CD4-positive, CD25-positive, alpha-beta regulatory T cell (primary cell): ENCODE measurements at regions not wholly inside any gene's neighbourhood (a gene's known extent, or its start where the extent isn't known, plus 50 kb on each side); places are given as distances from the start of the nearest gene placed in this dataset.

Experiments
- ATAC-seq, 2 donors: fragments of 150-1000 bp; cut with Tn5 transposase; one replicate each; pipeline ENCODE4 v1.10.0; 2021; ENCODE audit warnings: low read depth in 2 of 2, moderate number of reproducible peaks in 2 of 2, moderate library complexity in 1 of 2
- DNase-seq, 3 donors: peaks; one replicate each; pipeline versions ENCODE4 v3.0.0 to v3.0.0-alpha.2; 2012 to 2022; ENCODE audit warnings: mixed read lengths in 1 of 3
- H3K27ac ChIP-seq: one replicate; pipeline ENCODE4 v1.7.0; 2013; ENCODE audit warnings: mild to moderate bottlenecking, low read length; ENCODE audit not compliant: insufficient read depth, poor library complexity, severe bottlenecking
- H3K27me3 ChIP-seq: one replicate; pipeline ENCODE4 v1.7.0; 2013; ENCODE audit warnings: low read length; ENCODE audit not compliant: control insufficient read depth, insufficient read depth
- H3K36me3 ChIP-seq: one replicate; pipeline ENCODE4 v1.7.0; 2013; ENCODE audit warnings: mild to moderate bottlenecking, low read length, moderate library complexity; ENCODE audit not compliant: control insufficient read depth, insufficient read depth
- H3K4me1 ChIP-seq: 2 replicates; pipeline ENCODE4 v1.7.0; 2013; ENCODE audit warnings: mild to moderate bottlenecking, low read length; ENCODE audit not compliant: insufficient read depth, control insufficient read depth, poor library complexity, severe bottlenecking
- H3K4me3 ChIP-seq: one replicate; pipeline ENCODE4 v1.7.0; 2013; ENCODE audit warnings: low read depth, mild to moderate bottlenecking, low read length, moderate library complexity
- H3K9me3 ChIP-seq, 2 experiments: 1 replicate in 1 of 2; 2 replicates in 1 of 2; pipeline ENCODE4 v1.7.0; 2013; ENCODE audit warnings: low read length in 2 of 2, mild to moderate bottlenecking in 1 of 2, moderate library complexity in 1 of 2; ENCODE audit not compliant: control insufficient read depth in 2 of 2
- H3K27ac Mint-ChIP-seq, 3 donors: one replicate each; pipeline ENCODE4 v1.8.0; 2020 to 2022; ENCODE audit warnings: mild to moderate bottlenecking in 3 of 3, mixed read lengths in 3 of 3, moderate library complexity in 2 of 3
- H3K27me3 Mint-ChIP-seq: one replicate; pipeline ENCODE4 v1.8.0; 2022; ENCODE audit warnings: mild to moderate bottlenecking, mixed read lengths
- H3K36me3 Mint-ChIP-seq: one replicate; pipeline ENCODE4 v1.8.0; 2020; ENCODE audit warnings: mixed read lengths
- H3K4me1 Mint-ChIP-seq, 4 donors: one replicate each; pipeline ENCODE4 v1.8.0; 2020 to 2022; ENCODE audit warnings: mixed read lengths in 4 of 4, mild to moderate bottlenecking in 1 of 4
- H3K4me3 Mint-ChIP-seq, 4 donors: one replicate each; pipeline ENCODE4 v1.8.0; 2020 to 2022; ENCODE audit warnings: mild to moderate bottlenecking in 4 of 4, mixed read lengths in 4 of 4, moderate library complexity in 3 of 4
- H3K9me3 Mint-ChIP-seq, 7 donors: one replicate each; pipeline ENCODE4 v1.8.0; 2020 to 2022; ENCODE audit warnings: mixed read lengths in 7 of 7, mild to moderate bottlenecking in 3 of 7, moderate library complexity in 2 of 7

GRCh38 chr4:189497996-189498395 is 442.7 kb upstream of the FRG1 start:
- H3K9me3 ChIP-seq: no peaks in the 10 kb centered on the region
- Mint-ChIP-seq H3K4me3 (no peak overlapping the region), H3K27ac (no peak overlapping the region), H3K4me1 (peaks cover 0 to 3% (median 0%) of the 10 kb centered on the region in 4 donors), H3K27me3 (peaks cover 5% of the 10 kb centered on the region), H3K36me3 (no peaks in the 10 kb centered on the region), H3K9me3 (peaks cover 0 to 11% (median 5%) of the 10 kb centered on the region in 7 donors)
- no peak overlapping the region for H3K4me3 ChIP-seq
- no peaks in the 10 kb centered on the region for H3K4me1 ChIP-seq
- no peak for DNase-seq
- H3K27ac ChIP-seq: no peak overlapping the region
- no peaks in the 10 kb centered on the region for H3K36me3 ChIP-seq
- no peak for ATAC-seq
- no peaks in the 10 kb centered on the region for H3K27me3 ChIP-seq

DNA sequence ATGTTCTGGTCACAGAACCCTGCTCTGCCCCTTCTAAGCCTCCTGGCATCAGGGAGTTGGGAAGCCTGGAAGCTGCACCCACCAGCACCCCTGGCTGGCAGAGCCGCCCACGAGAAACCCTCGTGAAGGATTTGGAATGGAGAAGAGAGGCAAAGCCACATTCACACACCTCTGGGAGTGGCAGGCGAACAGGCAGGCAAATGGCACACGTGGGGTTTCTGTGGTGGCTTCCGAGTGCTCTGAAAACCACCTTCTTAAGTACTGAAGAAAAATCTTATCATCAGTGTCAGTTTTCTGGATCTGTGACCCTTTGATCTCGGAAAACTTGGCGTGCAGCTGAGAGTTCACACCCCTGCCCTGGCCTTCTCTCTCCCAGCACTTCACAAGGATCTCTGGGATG is 442.2 kb upstream of the FRG1 start:
- Histone ChIP-seq H3K27ac (no peak overlapping the region), H3K4me3 (no peak overlapping the region), H3K9me3 (no peaks in the 10 kb centered on the region), H3K27me3 (no peaks in the 10 kb centered on the region), H3K4me1 (no peaks in the 10 kb centered on the region), H3K36me3 (no peaks in the 10 kb centered on the region)
- H3K36me3 Mint-ChIP-seq: no peaks in the 10 kb centered on the region
- no peak for DNase-seq
- H3K27ac Mint-ChIP-seq: no peak overlapping the region
- peaks cover 0 to 11% (median 5%) of the 10 kb centered on the region in 7 donors for H3K9me3 Mint-ChIP-seq
- no peak for ATAC-seq
- H3K4me1 Mint-ChIP-seq: peaks cover 0 to 3% (median 0%) of the 10 kb centered on the region in 4 donors
- peaks cover 5% of the 10 kb centered on the region for H3K27me3 Mint-ChIP-seq
- H3K4me3 Mint-ChIP-seq: no peak overlapping the region

DNA sequence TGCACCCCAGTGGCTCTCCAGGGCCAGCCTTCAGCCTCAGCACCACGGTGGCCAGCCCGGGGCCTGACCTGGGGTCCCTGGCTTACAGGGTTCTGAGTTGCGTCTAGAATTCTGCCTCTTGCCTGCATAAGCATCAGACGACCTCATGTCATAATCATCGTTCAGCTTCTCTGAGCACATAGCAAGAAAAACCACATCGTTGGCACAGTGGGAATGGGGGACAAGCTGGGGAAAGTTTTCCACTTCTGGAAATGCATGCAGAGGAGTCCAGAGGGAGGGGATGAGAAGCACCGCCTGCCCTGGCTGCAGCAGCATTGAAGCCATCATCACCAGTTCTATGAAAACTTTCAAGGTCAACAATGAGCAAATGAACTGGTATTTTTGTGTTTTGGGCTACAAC is 441.0 kb upstream of the FRG1 start:
- no peaks in the 10 kb centered on the region for H3K36me3 ChIP-seq
- H3K9me3 ChIP-seq: no peaks in the 10 kb centered on the region
- ATAC-seq: no peak
- Mint-ChIP-seq H3K4me3 (no peak overlapping the region), H3K36me3 (no peaks in the 10 kb centered on the region), H3K27ac (no peak overlapping the region), H3K9me3 (peaks cover 0 to 11% (median 4%) of the 10 kb centered on the region in 7 donors), H3K27me3 (peaks cover 5% of the 10 kb centered on the region), H3K4me1 (peaks cover 0 to 3% (median 0%) of the 10 kb centered on the region in 4 donors)
- no peaks in the 10 kb centered on the region for H3K4me1 ChIP-seq
- DNase-seq: no peak
- H3K27me3 ChIP-seq: no peaks in the 10 kb centered on the region
- H3K4me3 ChIP-seq: no peak overlapping the region
- H3K27ac ChIP-seq: no peak overlapping the region

DNA sequence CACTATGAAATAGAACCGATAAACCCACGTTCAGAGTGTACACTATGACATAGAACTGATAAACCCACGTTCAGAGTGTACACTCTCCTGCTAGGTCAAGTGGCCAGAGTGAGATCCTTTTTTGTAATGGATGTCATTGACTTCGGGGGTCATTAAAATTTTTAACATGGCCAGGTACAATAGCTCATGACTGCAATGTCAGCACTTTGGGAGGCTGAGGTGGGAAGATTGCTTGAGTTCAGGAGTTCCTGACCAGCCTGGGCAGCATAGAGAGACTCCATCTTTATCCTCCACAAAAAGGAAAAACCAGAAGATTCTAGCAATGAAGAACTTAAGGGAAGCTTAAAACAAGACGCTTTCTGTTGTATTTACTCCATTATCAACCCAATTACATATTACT is 439.7 kb upstream of the FRG1 start:
- Histone ChIP-seq H3K36me3 (no peaks in the 10 kb centered on the region), H3K27ac (no peak overlapping the region), H3K4me3 (no peak overlapping the region), H3K9me3 (no peaks in the 10 kb centered on the region), H3K4me1 (no peaks in the 10 kb centered on the region), H3K27me3 (no peaks in the 10 kb centered on the region)
- Mint-ChIP-seq H3K4me3 (no peak overlapping the region), H3K36me3 (no peaks in the 10 kb centered on the region), H3K27ac (no peak overlapping the region), H3K4me1 (peaks cover 0 to 3% (median 0%) of the 10 kb centered on the region in 4 donors), H3K9me3 (peaks cover 0 to 14% (median 7%) of the 10 kb centered on the region in 7 donors), H3K27me3 (peaks cover 5% of the 10 kb centered on the region)
- DNase-seq (no peak), ATAC-seq (no peak)

- H3K27ac ChIP-seq: no peak overlapping the region
- no peak overlapping the region for H3K4me3 ChIP-seq
- Mint-ChIP-seq H3K27ac (peak overlapping the region in 1 of 3 donors; percentile 45), H3K4me3 (no peak overlapping the region), H3K27me3 (no peaks in the 10 kb centered on the region), H3K9me3 (peaks cover 0 to 14% (median 5%) of the 10 kb centered on the region in 7 donors), H3K36me3 (no peaks in the 10 kb centered on the region), H3K4me1 (peaks cover 0 to 3% (median 0%) of the 10 kb centered on the region in 4 donors)
- ATAC-seq (no peak), DNase-seq (no peak)
- H3K9me3 ChIP-seq: no peaks in the 10 kb centered on the region
- H3K4me1 ChIP-seq: no peaks in the 10 kb centered on the region
- no peaks in the 10 kb centered on the region for H3K36me3 ChIP-seq
- no peaks in the 10 kb centered on the region for H3K27me3 ChIP-seq
Measured at GRCh38 chr4:189502841-189503435, 437.7 kb upstream of the FRG1 start.

- peaks cover 0 to 14% (median 3%) of the 10 kb centered on the region in 7 donors for H3K9me3 Mint-ChIP-seq
- Histone ChIP-seq H3K27ac (no peak overlapping the region), H3K27me3 (no peaks in the 10 kb centered on the region), H3K4me1 (no peaks in the 10 kb centered on the region), H3K9me3 (no peaks in the 10 kb centered on the region), H3K36me3 (no peaks in the 10 kb centered on the region), H3K4me3 (no peak overlapping the region)
- DNase-seq (no peak), ATAC-seq (no peak)
- peaks cover 0 to 3% (median 0%) of the 10 kb centered on the region in 4 donors for H3K4me1 Mint-ChIP-seq
- no peak overlapping the region for H3K27ac Mint-ChIP-seq
- H3K36me3 Mint-ChIP-seq: no peaks in the 10 kb centered on the region
- H3K4me3 Mint-ChIP-seq: no peak overlapping the region
- H3K27me3 Mint-ChIP-seq: no peaks in the 10 kb centered on the region
Measured at GRCh38 chr4:189504220-189504619, 436.5 kb upstream of the FRG1 start.

DNA sequence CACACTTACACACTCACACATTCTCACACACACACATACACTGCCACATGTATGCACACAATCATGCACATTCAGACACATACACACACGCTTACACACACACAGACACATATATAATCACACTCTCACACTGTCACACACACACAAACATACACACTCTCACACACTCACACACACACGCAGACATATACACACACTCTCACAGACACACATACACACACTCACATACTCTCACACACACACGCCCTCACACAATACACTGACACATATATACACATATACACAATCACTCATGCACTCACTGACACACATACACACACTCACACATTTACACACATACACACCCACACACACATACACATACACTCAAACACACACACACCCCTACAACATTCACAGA is 435.3 kb upstream of the FRG1 start:
- ATAC-seq: no peak
- Mint-ChIP-seq H3K27me3 (no peaks in the 10 kb centered on the region), H3K4me3 (no peak overlapping the region), H3K27ac (no peak overlapping the region), H3K36me3 (no peaks in the 10 kb centered on the region), H3K4me1 (peaks cover 0 to 3% (median 0%) of the 10 kb centered on the region in 4 donors), H3K9me3 (peaks cover 0 to 14% (median 3%) of the 10 kb centered on the region in 7 donors)
- no peaks in the 10 kb centered on the region for H3K4me1 ChIP-seq
- H3K27ac ChIP-seq: no peak overlapping the region
- no peaks in the 10 kb centered on the region for H3K27me3 ChIP-seq
- H3K4me3 ChIP-seq: no peak overlapping the region
- H3K36me3 ChIP-seq: no peaks in the 10 kb centered on the region
- DNase-seq: no peak
- H3K9me3 ChIP-seq: no peaks in the 10 kb centered on the region

DNA sequence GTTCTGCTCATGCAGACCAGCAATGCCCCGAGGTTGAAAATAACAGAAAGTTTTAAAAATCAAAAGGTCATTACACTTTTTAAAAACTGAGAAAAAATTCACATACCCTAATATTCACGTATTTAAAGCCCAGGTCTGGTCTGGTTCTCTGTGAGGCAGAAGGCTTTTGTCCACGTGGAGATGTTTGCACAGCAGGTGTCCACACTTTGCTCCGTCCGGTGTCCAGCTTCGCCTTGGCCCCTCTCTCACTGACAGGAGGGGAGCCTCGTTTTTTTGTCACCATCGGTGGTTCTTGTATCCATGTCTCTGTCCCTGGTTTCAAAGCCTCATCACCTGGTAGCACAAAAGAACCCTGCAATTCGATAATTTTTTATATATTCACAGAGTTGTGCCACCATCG is 434.6 kb upstream of the FRG1 start:
- Histone ChIP-seq H3K27ac (no peak overlapping the region), H3K27me3 (no peaks in the 10 kb centered on the region), H3K9me3 (no peaks in the 10 kb centered on the region), H3K4me3 (no peak overlapping the region), H3K36me3 (no peaks in the 10 kb centered on the region), H3K4me1 (no peaks in the 10 kb centered on the region)
- Mint-ChIP-seq H3K27ac (no peak overlapping the region), H3K9me3 (peaks cover 0 to 11% (median 3%) of the 10 kb centered on the region in 7 donors), H3K4me3 (no peak overlapping the region), H3K4me1 (peaks cover 0 to 3% (median 0%) of the 10 kb centered on the region in 4 donors), H3K36me3 (no peaks in the 10 kb centered on the region), H3K27me3 (no peaks in the 10 kb centered on the region)
- DNase-seq: no peak
- ATAC-seq: no peak
